ENCODE measurements at regions not wholly inside any gene's neighbourhood (a gene's known extent, or its start where the extent isn't known, plus 50 kb on each side); places are given as distances from the start of the nearest gene placed in this dataset.

DNA sequence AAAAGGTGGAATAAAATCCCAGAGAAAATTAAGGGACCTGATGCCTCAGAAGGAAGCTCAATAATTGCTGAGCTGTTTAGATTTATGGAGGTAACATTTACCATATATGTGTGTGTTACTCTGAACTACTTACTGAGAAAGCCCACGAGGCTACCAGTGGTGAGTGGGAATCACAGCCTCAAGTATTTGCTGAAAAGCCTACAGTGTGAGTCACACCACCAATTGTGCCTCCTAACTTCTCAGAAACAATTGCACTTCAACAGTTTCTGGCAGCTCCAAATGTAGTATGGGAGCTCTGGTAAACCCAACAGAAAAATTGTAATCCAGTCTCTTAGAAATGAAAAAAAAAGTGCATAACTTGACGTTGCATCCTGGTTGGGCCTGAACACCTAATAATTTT is 551.6 kb downstream of the PRDM9 start:
- TF ChIP-seq, protein P1, sequence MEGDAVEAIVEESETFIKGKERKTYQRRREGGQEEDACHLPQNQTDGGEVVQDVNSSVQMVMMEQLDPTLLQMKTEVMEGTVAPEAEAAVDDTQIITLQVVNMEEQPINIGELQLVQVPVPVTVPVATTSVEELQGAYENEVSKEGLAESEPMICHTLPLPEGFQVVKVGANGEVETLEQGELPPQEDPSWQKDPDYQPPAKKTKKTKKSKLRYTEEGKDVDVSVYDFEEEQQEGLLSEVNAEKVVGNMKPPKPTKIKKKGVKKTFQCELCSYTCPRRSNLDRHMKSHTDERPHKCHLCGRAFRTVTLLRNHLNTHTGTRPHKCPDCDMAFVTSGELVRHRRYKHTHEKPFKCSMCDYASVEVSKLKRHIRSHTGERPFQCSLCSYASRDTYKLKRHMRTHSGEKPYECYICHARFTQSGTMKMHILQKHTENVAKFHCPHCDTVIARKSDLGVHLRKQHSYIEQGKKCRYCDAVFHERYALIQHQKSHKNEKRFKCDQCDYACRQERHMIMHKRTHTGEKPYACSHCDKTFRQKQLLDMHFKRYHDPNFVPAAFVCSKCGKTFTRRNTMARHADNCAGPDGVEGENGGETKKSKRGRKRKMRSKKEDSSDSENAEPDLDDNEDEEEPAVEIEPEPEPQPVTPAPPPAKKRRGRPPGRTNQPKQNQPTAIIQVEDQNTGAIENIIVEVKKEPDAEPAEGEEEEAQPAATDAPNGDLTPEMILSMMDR (IDR thresholded peaks at IDR 0.05), result no peak
- TF ChIP-seq POLR2A (IDR thresholded peaks at IDR 0.05; ENCODE audit: low read depth), result no peak

Measured in esophagus muscularis mucosa (tissue), 3 donors.